GM23338 (cell line): ENCODE measurements at regions not wholly inside any gene's neighbourhood (a gene's known extent, or its start where the extent isn't known, plus 50 kb on each side); places are given as distances from the start of the nearest gene placed in this dataset.

Experiments
- JUNB ChIP-seq: IDR thresholded peaks from one replicate; pipeline ENCODE4 v1.6.1; 2016; ENCODE audit warnings: antibody characterized with exemption; ENCODE audit not compliant: unreplicated experiment
- TF ChIP-seq, protein P1 (sequence below), 2 experiments: fragments of 200-600 bp in 1 of 2; sonication (generic) in 1 of 2; conservative IDR thresholded peaks; 2 replicates each; pipeline versions ENCODE4 v1.5.1 to v1.6.1; 2016 to 2017; ENCODE audit warnings: antibody characterized with exemption in 2 of 2, low read depth in 2 of 2, mild to moderate bottlenecking in 2 of 2, moderate library complexity in 1 of 2
- TF ChIP-seq, protein P2 (sequence below): IDR thresholded peaks from one replicate; pipeline ENCODE4 v1.6.1; 2018; ENCODE audit warnings: antibody characterized with exemption; ENCODE audit not compliant: unreplicated experiment

DNA sequence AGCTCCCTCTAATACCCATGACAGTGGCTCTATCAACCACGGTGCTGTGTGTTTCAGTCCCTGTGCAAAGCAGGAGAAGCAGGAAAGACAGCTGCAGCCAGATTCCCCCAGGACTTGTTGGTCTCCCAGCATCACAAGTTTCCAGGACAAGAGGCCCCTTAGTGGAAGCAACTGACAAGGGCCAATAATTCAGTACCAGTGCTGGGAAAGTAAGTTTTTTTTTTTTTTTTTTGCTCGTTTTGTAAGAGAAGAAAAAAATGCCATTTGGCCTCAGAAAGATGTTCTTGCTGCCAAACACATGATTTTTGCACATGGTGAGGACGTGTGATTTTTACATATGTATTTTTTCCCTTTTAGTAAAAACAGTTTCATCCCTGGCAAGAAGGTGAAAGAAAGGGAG lies 284.2 kb upstream of the ZMIZ1 start:
- TF ChIP-seq, protein P1, sequence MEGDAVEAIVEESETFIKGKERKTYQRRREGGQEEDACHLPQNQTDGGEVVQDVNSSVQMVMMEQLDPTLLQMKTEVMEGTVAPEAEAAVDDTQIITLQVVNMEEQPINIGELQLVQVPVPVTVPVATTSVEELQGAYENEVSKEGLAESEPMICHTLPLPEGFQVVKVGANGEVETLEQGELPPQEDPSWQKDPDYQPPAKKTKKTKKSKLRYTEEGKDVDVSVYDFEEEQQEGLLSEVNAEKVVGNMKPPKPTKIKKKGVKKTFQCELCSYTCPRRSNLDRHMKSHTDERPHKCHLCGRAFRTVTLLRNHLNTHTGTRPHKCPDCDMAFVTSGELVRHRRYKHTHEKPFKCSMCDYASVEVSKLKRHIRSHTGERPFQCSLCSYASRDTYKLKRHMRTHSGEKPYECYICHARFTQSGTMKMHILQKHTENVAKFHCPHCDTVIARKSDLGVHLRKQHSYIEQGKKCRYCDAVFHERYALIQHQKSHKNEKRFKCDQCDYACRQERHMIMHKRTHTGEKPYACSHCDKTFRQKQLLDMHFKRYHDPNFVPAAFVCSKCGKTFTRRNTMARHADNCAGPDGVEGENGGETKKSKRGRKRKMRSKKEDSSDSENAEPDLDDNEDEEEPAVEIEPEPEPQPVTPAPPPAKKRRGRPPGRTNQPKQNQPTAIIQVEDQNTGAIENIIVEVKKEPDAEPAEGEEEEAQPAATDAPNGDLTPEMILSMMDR (conservative IDR thresholded peaks at IDR 0.05; ENCODE audit: low read depth in 2 of 2): no peak
- TF ChIP-seq JUNB: no peak
- TF ChIP-seq, protein P2, sequence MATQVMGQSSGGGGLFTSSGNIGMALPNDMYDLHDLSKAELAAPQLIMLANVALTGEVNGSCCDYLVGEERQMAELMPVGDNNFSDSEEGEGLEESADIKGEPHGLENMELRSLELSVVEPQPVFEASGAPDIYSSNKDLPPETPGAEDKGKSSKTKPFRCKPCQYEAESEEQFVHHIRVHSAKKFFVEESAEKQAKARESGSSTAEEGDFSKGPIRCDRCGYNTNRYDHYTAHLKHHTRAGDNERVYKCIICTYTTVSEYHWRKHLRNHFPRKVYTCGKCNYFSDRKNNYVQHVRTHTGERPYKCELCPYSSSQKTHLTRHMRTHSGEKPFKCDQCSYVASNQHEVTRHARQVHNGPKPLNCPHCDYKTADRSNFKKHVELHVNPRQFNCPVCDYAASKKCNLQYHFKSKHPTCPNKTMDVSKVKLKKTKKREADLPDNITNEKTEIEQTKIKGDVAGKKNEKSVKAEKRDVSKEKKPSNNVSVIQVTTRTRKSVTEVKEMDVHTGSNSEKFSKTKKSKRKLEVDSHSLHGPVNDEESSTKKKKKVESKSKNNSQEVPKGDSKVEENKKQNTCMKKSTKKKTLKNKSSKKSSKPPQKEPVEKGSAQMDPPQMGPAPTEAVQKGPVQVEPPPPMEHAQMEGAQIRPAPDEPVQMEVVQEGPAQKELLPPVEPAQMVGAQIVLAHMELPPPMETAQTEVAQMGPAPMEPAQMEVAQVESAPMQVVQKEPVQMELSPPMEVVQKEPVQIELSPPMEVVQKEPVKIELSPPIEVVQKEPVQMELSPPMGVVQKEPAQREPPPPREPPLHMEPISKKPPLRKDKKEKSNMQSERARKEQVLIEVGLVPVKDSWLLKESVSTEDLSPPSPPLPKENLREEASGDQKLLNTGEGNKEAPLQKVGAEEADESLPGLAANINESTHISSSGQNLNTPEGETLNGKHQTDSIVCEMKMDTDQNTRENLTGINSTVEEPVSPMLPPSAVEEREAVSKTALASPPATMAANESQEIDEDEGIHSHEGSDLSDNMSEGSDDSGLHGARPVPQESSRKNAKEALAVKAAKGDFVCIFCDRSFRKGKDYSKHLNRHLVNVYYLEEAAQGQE: no peak
